ENCODE measurements at regions not wholly inside any gene's neighbourhood (a gene's known extent, or its start where the extent isn't known, plus 50 kb on each side); places are given as distances from the start of the nearest gene placed in this dataset.

DNA sequence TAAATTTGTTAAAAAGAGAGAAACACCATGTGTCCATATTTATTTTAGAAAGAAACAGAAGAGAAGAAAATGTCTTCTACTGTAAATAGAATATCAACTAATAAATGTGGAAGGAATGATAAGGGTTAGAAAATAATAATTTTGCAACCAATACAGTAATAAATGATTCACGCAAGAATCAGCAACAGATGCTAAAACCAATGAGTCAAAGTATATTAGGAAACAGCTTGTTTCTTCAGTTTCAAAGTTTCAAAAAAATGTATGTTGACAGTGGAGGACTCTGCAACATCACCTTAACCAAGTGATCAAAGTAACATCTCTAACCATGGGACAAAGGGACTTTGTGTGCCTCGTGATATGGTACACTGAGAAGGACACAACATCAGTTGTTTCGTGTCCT lies 147.0 kb downstream of the TWIST2 start:
- TF ChIP-seq, protein P1, sequence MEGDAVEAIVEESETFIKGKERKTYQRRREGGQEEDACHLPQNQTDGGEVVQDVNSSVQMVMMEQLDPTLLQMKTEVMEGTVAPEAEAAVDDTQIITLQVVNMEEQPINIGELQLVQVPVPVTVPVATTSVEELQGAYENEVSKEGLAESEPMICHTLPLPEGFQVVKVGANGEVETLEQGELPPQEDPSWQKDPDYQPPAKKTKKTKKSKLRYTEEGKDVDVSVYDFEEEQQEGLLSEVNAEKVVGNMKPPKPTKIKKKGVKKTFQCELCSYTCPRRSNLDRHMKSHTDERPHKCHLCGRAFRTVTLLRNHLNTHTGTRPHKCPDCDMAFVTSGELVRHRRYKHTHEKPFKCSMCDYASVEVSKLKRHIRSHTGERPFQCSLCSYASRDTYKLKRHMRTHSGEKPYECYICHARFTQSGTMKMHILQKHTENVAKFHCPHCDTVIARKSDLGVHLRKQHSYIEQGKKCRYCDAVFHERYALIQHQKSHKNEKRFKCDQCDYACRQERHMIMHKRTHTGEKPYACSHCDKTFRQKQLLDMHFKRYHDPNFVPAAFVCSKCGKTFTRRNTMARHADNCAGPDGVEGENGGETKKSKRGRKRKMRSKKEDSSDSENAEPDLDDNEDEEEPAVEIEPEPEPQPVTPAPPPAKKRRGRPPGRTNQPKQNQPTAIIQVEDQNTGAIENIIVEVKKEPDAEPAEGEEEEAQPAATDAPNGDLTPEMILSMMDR (IDR thresholded peaks at IDR 0.05; ENCODE audit: low read depth, low read length, missing input control), result no peak
- TF ChIP-seq, protein P2, sequence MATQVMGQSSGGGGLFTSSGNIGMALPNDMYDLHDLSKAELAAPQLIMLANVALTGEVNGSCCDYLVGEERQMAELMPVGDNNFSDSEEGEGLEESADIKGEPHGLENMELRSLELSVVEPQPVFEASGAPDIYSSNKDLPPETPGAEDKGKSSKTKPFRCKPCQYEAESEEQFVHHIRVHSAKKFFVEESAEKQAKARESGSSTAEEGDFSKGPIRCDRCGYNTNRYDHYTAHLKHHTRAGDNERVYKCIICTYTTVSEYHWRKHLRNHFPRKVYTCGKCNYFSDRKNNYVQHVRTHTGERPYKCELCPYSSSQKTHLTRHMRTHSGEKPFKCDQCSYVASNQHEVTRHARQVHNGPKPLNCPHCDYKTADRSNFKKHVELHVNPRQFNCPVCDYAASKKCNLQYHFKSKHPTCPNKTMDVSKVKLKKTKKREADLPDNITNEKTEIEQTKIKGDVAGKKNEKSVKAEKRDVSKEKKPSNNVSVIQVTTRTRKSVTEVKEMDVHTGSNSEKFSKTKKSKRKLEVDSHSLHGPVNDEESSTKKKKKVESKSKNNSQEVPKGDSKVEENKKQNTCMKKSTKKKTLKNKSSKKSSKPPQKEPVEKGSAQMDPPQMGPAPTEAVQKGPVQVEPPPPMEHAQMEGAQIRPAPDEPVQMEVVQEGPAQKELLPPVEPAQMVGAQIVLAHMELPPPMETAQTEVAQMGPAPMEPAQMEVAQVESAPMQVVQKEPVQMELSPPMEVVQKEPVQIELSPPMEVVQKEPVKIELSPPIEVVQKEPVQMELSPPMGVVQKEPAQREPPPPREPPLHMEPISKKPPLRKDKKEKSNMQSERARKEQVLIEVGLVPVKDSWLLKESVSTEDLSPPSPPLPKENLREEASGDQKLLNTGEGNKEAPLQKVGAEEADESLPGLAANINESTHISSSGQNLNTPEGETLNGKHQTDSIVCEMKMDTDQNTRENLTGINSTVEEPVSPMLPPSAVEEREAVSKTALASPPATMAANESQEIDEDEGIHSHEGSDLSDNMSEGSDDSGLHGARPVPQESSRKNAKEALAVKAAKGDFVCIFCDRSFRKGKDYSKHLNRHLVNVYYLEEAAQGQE (IDR thresholded peaks at IDR 0.05), result no peak
- no peak for TF ChIP-seq SP1 (IDR thresholded peaks at IDR 0.05)
- no peak for TF ChIP-seq MAX (IDR thresholded peaks at IDR 0.05)
- TF ChIP-seq RXRA (IDR thresholded peaks at IDR 0.05), result no peak
- TF ChIP-seq HNF4A (conservative IDR thresholded peaks at IDR 0.05), result no peak
- TF ChIP-seq EGR1 (IDR thresholded peaks at IDR 0.05; ENCODE audit: low read depth in 2 of 2), result no peak
- TF ChIP-seq GABPA (IDR thresholded peaks at IDR 0.05 in 1 of 2, conservative IDR thresholded peaks at IDR 0.05 in 1 of 2), result no peak
- no peak for TF ChIP-seq RAD21 (IDR thresholded peaks at IDR 0.05)
- TF ChIP-seq FOXA1 (IDR thresholded peaks at IDR 0.05), result no peak
- TF ChIP-seq, protein P3, sequence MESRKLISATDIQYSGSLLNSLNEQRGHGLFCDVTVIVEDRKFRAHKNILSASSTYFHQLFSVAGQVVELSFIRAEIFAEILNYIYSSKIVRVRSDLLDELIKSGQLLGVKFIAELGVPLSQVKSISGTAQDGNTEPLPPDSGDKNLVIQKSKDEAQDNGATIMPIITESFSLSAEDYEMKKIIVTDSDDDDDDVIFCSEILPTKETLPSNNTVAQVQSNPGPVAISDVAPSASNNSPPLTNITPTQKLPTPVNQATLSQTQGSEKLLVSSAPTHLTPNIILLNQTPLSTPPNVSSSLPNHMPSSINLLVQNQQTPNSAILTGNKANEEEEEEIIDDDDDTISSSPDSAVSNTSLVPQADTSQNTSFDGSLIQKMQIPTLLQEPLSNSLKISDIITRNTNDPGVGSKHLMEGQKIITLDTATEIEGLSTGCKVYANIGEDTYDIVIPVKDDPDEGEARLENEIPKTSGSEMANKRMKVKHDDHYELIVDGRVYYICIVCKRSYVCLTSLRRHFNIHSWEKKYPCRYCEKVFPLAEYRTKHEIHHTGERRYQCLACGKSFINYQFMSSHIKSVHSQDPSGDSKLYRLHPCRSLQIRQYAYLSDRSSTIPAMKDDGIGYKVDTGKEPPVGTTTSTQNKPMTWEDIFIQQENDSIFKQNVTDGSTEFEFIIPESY (IDR thresholded peaks at IDR 0.05), result no peak
